NCI-H69 (cell line): ENCODE measurements at regions not wholly inside any gene's neighbourhood (a gene's known extent, or its start where the extent isn't known, plus 50 kb on each side); places are given as distances from the start of the nearest gene placed in this dataset.
"Not testable (repeated sequence)": the region's sequence is repeated elsewhere in the genome, so short reads cannot be mapped to it uniquely, and the experiment has no call there.

ENCODE experiments used
- DNase-seq: peaks from one replicate; lab custom pipeline; 2025; lab: John Stamatoyannopoulos, UW

- no peak for DNase-seq
These were observed 250.8 kb upstream of the USP15 start for GRCh38 chr12:62009445-62009844.

- DNase-seq = not testable (repeated sequence)
These were observed 249.8 kb upstream of the USP15 start for GRCh38 chr12:62010331-62010906.

- DNase-seq = not testable (repeated sequence)
These were observed 249.2 kb upstream of the USP15 start for GRCh38 chr12:62010973-62011372.

GRCh38 chr12:62014330-62014729, 245.9 kb upstream of the USP15 start:
- no peak for DNase-seq

GRCh38 chr12:62016021-62016420, 244.2 kb upstream of the USP15 start:
- DNase-seq = no peak

- no peak for DNase-seq
These were observed 238.4 kb upstream of the USP15 start for GRCh38 chr12:62021808-62022207.

GRCh38 chr12:62028536-62028935, 231.7 kb upstream of the USP15 start:
- DNase-seq = no peak

GRCh38 chr12:62032870-62033269, 227.3 kb upstream of the USP15 start:
- DNase-seq = no peak

GRCh38 chr12:62044450-62045135, 215.6 kb upstream of the USP15 start:
- no peak for DNase-seq

- no peak for DNase-seq
These were observed 215.0 kb upstream of the USP15 start for GRCh38 chr12:62045211-62045610.

- DNase-seq = no peak
These were observed 209.4 kb upstream of the USP15 start for GRCh38 chr12:62050785-62051184.

GRCh38 chr12:62069976-62070375, 190.2 kb upstream of the USP15 start:
- DNase-seq = no peak

- not testable (repeated sequence) for DNase-seq
These were observed 187.0 kb upstream of the USP15 start for GRCh38 chr12:62073236-62073635.

GRCh38 chr12:62075870-62076269, 184.3 kb upstream of the USP15 start:
- no peak for DNase-seq

- DNase-seq = no peak
These were observed 182.2 kb upstream of the USP15 start for GRCh38 chr12:62078020-62078419.

- DNase-seq = no peak
These were observed 177.8 kb upstream of the USP15 start for GRCh38 chr12:62082448-62082847.

GRCh38 chr12:62098132-62098531, 162.1 kb upstream of the USP15 start:
- DNase-seq = no peak

- DNase-seq = no peak
These were observed 156.5 kb upstream of the USP15 start for GRCh38 chr12:62103748-62104147.

GRCh38 chr12:62106547-62107185, 153.5 kb upstream of the USP15 start:
- DNase-seq = no peak

- no peak for DNase-seq
These were observed 146.7 kb upstream of the USP15 start for GRCh38 chr12:62113366-62114011.

- DNase-seq = no peak
These were observed 143.2 kb upstream of the USP15 start for GRCh38 chr12:62116986-62117385.

- DNase-seq = peak; percentile 58
These were observed 136.4 kb upstream of the USP15 start for GRCh38 chr12:62123721-62124203.

- DNase-seq = no peak
These were observed 132.7 kb upstream of the USP15 start for GRCh38 chr12:62127516-62127915.
